Testis (tissue), 2 donors: ENCODE measurements at regions not wholly inside any gene's neighbourhood (a gene's known extent, or its start where the extent isn't known, plus 50 kb on each side); places are given as distances from the start of the nearest gene placed in this dataset.

ENCODE experiments used
- DNase-seq: peaks from one replicate; pipeline ENCODE4 v3.0.0-alpha.2; 2019
- H3K27ac ChIP-seq, 2 donors: fragments of 200-600 bp; sonication (generic); one replicate each; pipeline ENCODE4 v1.5.1; 2019
- H3K27me3 ChIP-seq: fragments of 200-600 bp; sonication (generic); one replicate; pipeline ENCODE4 v1.5.1; 2019
- H3K36me3 ChIP-seq: fragments of 200-600 bp; sonication (generic); one replicate; pipeline ENCODE4 v1.5.1; 2017; ENCODE audit warnings: low read depth; ENCODE audit errors: missing control alignments
- H3K4me1 ChIP-seq: fragments of 200-600 bp; sonication (generic); one replicate; pipeline ENCODE4 v1.5.1; 2019
- H3K4me3 ChIP-seq, 2 donors: fragments of 200-600 bp; sonication (generic); one replicate each; pipeline ENCODE4 v1.5.1; 2017 to 2019
- H3K9me3 ChIP-seq: fragments of 200-600 bp; sonication (generic); one replicate; pipeline ENCODE4 v1.5.1; 2017
- CTCF ChIP-seq, 3 experiments: fragments of 450-650 bp in 2 of 3; fragments of 200-600 bp in 1 of 3; sonication (generic) in 1 of 3; IDR thresholded peaks; one replicate each; pipeline ENCODE4 v1.5.1; 2016 to 2019; ENCODE audit warnings: antibody characterized with exemption in 3 of 3, mild to moderate bottlenecking in 2 of 3, moderate library complexity in 1 of 3
- POLR2A ChIP-seq: fragments of 450-650 bp; IDR thresholded peaks from one replicate; pipeline ENCODE4 v1.6.1; 2017; ENCODE audit warnings: antibody characterized with exemption, mild to moderate bottlenecking, moderate library complexity
- WGBS, 2 donors: methylation state at CpG; one replicate each; pipeline ENCODE4 v1.1.5; 2018; 5-methylcytosine and 5-hydroxymethylcytosine counted together
- intact Hi-C: fragments of 100-400 bp; cut with DNase I; formaldehyde crosslinking; loops from one replicate; pipeline ENCODE4 v1.15.1; 2023; ENCODE audit warnings: low total_unique reads

DNA sequence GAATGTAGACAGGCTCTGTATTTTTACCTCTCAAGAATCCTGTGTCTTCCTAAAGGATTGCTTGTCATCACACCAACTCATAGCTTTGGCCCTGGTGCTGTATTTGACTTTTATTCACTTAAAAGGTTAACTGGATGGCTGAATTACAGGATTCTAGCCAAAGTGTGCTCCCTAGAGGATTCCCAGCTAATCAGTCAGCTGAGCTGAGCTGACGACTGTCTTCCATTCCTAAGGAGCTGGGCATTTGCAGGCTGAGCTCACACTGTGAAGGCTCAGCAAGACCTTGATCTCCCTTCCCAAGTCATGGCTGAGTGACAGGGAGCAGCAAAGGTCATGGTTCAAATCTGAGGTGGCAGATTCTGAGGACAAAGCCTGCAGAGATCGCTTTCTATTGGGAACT lies 59.0 kb upstream of the PALM2AKAP2 start:
- TF ChIP-seq CTCF (IDR thresholded peaks at IDR 0.05): no peak
- no peak for TF ChIP-seq POLR2A
- H3K27me3 ChIP-seq: no peaks in the 10 kb centered on the region
- H3K36me3 ChIP-seq: no peaks in the 10 kb centered on the region
- no peak overlapping the region for H3K27ac ChIP-seq
- intact Hi-C loops: no loop called here
- no peak for DNase-seq
- 49 to 56% methylated on average over 2 of the region's 2 CpGs for WGBS, 2 donors
- no peak overlapping the region for H3K4me3 ChIP-seq
- no peaks in the 10 kb centered on the region for H3K9me3 ChIP-seq
- no peaks in the 10 kb centered on the region for H3K4me1 ChIP-seq

DNA sequence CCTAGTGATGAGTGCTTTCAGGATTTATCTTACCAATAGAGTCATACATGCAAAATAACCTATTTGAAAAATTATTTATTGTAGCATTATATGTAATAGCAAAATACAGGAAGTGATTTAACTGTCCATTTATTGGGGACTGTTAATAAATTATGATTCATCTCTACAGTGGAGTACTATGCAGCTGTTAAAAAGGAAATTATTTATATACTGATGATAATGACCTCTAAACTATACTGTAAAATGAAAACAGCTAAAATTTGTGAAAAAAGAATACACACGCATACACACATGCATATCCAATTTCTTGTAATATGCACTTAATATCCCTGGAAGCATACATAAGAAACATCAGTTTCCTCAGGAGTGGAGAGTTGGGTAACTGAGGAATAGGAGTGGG lies 58.0 kb upstream of the PALM2AKAP2 start:
- no peaks in the 10 kb centered on the region for H3K36me3 ChIP-seq
- no peaks in the 10 kb centered on the region for H3K9me3 ChIP-seq
- 95 to 100% methylated on average over 1 of the region's 1 CpG for WGBS, 2 donors
- H3K4me1 ChIP-seq: no peaks in the 10 kb centered on the region
- no peak overlapping the region for H3K27ac ChIP-seq
- intact Hi-C loops: no loop called here
- H3K4me3 ChIP-seq: no peak overlapping the region
- H3K27me3 ChIP-seq: no peaks in the 10 kb centered on the region
- DNase-seq: no peak
- TF ChIP-seq POLR2A: no peak
- TF ChIP-seq CTCF (IDR thresholded peaks at IDR 0.05): no peak

DNA sequence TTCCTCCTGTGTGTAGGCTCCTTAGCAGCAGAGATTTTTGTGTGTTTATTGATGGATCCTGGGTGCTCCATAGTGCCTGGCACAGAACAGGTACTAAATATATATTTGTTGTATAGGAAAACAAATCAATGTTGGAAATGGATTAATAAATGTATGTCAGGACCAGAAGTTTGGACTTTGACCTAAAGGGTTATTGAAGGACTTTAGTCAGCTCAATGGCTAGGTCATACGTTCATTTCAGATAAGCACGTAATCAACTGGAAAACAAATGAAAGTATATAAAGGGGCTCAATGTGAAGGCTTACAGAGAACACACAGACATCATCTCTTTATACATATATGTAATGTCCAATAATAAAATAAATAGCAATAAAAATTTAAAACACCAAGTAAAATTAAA lies 56.2 kb upstream of the PALM2AKAP2 start:
- TF ChIP-seq POLR2A (no peak), CTCF (IDR thresholded peaks at IDR 0.05) (no peak)
- 78 to 81% methylated on average over 2 of the region's 2 CpGs for WGBS, 2 donors
- Histone ChIP-seq H3K4me1 (no peaks in the 10 kb centered on the region), H3K9me3 (no peaks in the 10 kb centered on the region), H3K27me3 (no peaks in the 10 kb centered on the region), H3K36me3 (no peaks in the 10 kb centered on the region), H3K27ac (no peak overlapping the region), H3K4me3 (no peak overlapping the region)
- no peak for DNase-seq
- intact Hi-C loops: no loop called here

- H3K4me1 ChIP-seq: no peaks in the 10 kb centered on the region
- intact Hi-C loops: no loop called here
- H3K36me3 ChIP-seq: no peaks in the 10 kb centered on the region
- DNase-seq: no peak
- no peak overlapping the region for H3K4me3 ChIP-seq
- TF ChIP-seq CTCF (IDR thresholded peaks at IDR 0.05) (no peak), POLR2A (no peak)
- no peaks in the 10 kb centered on the region for H3K9me3 ChIP-seq
- 78 to 81% methylated on average over 4 of the region's 4 CpGs for WGBS, 2 donors
- H3K27ac ChIP-seq: no peak overlapping the region
- no peaks in the 10 kb centered on the region for H3K27me3 ChIP-seq
Measured at GRCh38 chr9:109725460-109725859, 54.5 kb upstream of the PALM2AKAP2 start.

- Histone ChIP-seq H3K27me3 (no peaks in the 10 kb centered on the region), H3K9me3 (no peaks in the 10 kb centered on the region), H3K4me3 (no peak overlapping the region), H3K36me3 (no peaks in the 10 kb centered on the region), H3K27ac (no peak overlapping the region), H3K4me1 (no peaks in the 10 kb centered on the region)
- intact Hi-C loops: no loop called here
- 88 to 89% methylated on average over 4 of the region's 4 CpGs for WGBS, 2 donors
- DNase-seq: no peak
- no peak for TF ChIP-seq CTCF (IDR thresholded peaks at IDR 0.05)
- no peak for TF ChIP-seq POLR2A
Measured at GRCh38 chr9:109726119-109726518, 53.9 kb upstream of the PALM2AKAP2 start.
